Muscle of leg (tissue), 3 donors: ENCODE measurements at regions not wholly inside any gene's neighbourhood (a gene's known extent, or its start where the extent isn't known, plus 50 kb on each side); places are given as distances from the start of the nearest gene placed in this dataset.

Experiments
- DNase-seq: peaks from one replicate; pipeline ENCODE4 v3.0.0; 2013
- H3K27ac ChIP-seq: one replicate; pipeline ENCODE4 v1.5.1; 2013; ENCODE audit warnings: mild to moderate bottlenecking, low read length, control low read depth
- H3K27me3 ChIP-seq: one replicate; pipeline ENCODE4 v1.6.1; 2013; ENCODE audit warnings: low read length; ENCODE audit not compliant: control insufficient read depth, insufficient read depth
- H3K36me3 ChIP-seq: one replicate; pipeline ENCODE4 v1.6.1; 2013; ENCODE audit warnings: low read length; ENCODE audit not compliant: control insufficient read depth, insufficient read depth
- H3K4me1 ChIP-seq: one replicate; pipeline ENCODE4 v1.6.1; 2013; ENCODE audit warnings: low read length; ENCODE audit not compliant: control insufficient read depth, insufficient read depth
- H3K4me3 ChIP-seq: one replicate; pipeline ENCODE4 v1.5.1; 2013; ENCODE audit warnings: low read length, control low read depth
- H3K9me3 ChIP-seq: replicated peaks from 2 replicates; pipeline ENCODE4 v1.6.1; 2013; ENCODE audit warnings: low read depth, low read length; ENCODE audit not compliant: control insufficient read depth
- WGBS: methylation state at CpG from one replicate; pipeline ENCODE4 v1.1.5; 2013; ENCODE audit warnings: missing lambda C conversion rate; ENCODE audit not compliant: insufficient coverage; 5-methylcytosine and 5-hydroxymethylcytosine counted together

DNA sequence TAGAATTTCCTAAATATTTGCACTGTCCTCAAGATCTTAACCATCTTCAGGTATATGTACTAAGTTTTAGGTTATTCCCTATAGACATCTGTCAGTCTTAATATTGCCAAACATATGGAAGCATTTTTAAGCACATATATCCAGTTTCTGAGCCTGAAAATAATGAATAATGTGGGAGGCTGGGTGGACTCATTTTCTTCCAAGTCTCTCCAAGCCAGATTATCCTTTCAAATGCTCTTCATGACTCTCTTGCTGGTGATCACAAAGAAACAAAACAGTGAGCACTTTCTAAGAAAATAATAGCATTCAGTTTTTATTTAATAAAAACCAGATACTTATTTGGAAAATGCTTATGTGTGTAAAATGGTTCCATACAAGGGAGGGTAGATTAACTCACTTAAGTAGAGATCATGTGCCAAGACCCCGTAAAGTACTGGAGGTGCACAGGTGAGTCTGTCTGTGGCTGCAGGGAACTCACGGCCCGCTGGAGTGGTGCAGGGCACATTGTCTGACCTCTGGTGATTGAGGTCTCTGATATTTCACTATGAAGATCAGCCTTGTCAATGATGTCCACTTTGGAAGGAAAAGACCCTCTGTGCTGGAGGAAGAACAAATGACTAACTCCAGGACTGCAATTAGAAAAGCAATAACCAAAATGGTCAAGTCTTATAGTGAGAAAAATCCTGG is 161.6 kb downstream of the TMEM18 start:
- Histone ChIP-seq H3K4me3 (no peak overlapping the region), H3K27me3 (no peaks in the 10 kb centered on the region), H3K36me3 (no peaks in the 10 kb centered on the region), H3K9me3 (peaks cover 2% of the 10 kb centered on the region), H3K27ac (no peak overlapping the region), H3K4me1 (no peaks in the 10 kb centered on the region)
- DNase-seq: peak; percentile 72
- 40% methylated on average over 3 of the region's 3 CpGs for WGBS

DNA sequence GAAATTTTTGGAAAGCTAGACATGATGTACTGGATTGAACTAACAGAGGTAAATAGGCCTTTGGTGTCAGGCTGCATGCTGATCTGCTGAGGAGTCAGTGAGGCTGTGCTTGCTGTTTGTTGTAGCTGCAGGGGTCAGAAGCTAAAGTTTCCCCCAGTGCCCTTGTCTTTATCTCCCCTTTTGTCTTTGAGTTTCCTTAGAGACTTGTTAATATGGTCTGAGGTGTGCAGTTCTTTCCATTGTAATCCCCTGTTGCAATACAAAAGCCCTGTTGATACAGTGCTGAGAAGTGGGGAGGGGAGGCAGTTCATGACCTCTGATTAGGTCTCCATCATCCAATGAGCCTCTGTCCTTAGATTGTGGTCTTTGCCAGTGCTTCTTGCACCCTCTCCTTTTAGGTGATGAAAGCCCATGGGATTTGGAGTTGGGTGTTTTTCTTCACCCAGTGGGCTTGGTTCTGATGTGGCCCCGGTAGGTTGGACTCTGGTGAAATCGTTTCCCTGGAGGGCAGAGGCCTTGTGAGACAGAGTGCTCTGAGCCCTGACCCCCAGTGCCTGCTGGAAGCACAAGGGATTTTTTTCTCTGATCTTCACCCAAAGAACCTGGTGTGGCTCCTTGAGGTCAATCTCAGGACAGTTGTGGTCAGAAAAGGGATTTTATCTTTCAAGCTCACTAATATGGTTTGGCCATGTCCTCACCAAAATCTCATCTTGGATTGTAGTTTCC is 163.1 kb downstream of the TMEM18 start:
- H3K4me1 ChIP-seq: no peaks in the 10 kb centered on the region
- no peak overlapping the region for H3K27ac ChIP-seq
- DNase-seq: no peak
- H3K4me3 ChIP-seq: no peak overlapping the region
- H3K36me3 ChIP-seq: no peaks in the 10 kb centered on the region
- no peaks in the 10 kb centered on the region for H3K27me3 ChIP-seq
- peaks cover 8% of the 10 kb centered on the region for H3K9me3 ChIP-seq
- WGBS: 70% methylated on average over 2 of the region's 2 CpGs

DNA sequence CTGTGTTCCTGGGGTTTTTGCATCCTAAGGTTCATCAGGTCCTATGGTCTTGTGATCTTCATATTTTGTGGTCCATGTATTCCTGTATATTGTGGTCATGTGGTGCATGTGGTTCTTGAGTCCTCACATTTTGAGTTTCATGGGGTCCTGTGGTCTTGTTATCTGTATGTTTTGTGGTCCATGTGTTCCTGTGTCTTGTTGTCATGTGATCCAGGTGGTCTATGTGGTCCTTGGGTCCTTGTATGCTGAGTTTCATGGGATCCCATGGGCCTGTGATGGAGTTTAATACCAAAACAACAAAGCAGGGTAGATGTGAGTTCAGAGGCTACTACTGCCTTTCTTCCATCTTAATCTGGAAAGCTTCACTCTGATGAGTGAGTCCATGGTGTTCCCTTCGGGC is 166.4 kb downstream of the TMEM18 start:
- peaks cover 3% of the 10 kb centered on the region for H3K27me3 ChIP-seq

DNA sequence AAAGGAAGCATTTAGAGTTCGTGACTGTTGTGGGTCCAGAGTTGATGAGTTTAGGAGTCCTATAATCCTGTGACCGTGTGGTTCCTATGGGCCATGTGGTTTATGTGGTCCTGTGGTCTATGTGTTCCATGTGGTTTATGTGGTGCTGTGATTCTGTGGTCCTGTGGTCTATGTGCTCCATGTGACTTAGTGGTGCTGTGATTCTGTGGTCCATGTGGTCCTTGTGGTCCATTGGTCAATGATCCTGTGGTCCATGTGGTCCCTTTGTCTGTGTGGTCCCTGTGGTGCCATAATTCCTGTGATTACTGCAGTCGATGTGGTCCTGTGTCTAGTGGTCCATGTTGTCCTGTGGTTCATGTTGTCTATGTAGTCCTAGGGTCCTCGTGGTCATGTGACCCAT is 167.3 kb downstream of the TMEM18 start:
- DNase-seq: no peak
- 89% methylated on average over 4 of the region's 4 CpGs for WGBS
- H3K27me3 ChIP-seq: peaks cover 3% of the 10 kb centered on the region
- no peaks in the 10 kb centered on the region for H3K36me3 ChIP-seq
- no peaks in the 10 kb centered on the region for H3K4me1 ChIP-seq
- H3K9me3 ChIP-seq: peaks cover 8% of the 10 kb centered on the region
- no peak overlapping the region for H3K4me3 ChIP-seq
- no peak overlapping the region for H3K27ac ChIP-seq

More for the DNA sequence above, 166.4 kb downstream of the TMEM18 start:
- WGBS: 83% methylated on average over 1 of the region's 1 CpG
- DNase-seq: no peak
- peaks cover 8% of the 10 kb centered on the region for H3K9me3 ChIP-seq
- no peaks in the 10 kb centered on the region for H3K4me1 ChIP-seq
- H3K27ac ChIP-seq: no peak overlapping the region
- no peak overlapping the region for H3K4me3 ChIP-seq
- no peaks in the 10 kb centered on the region for H3K36me3 ChIP-seq

DNA sequence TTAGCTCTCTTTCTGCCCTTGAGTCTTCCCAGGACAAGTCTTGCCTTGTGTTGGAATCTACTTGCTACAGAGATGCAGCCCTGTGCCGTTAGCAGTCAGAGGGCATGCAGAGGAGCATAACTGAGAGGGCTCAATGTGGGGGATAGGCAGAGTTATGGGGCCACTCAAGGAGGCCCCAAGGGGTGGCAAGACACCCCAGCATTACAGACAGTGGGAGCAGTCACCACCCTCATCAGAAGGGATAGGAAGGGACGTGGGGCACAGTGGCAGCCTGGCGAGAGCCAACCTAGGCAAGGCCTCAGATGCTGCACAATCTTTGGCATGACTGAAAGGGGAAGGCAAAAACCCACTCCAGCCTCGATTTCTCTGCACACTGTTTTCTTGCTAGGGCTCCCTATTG is 169.1 kb downstream of the TMEM18 start:
- H3K36me3 ChIP-seq: no peaks in the 10 kb centered on the region
- 89% methylated on average over 4 of the region's 4 CpGs for WGBS
- peaks cover 3% of the 10 kb centered on the region for H3K27me3 ChIP-seq

DNA sequence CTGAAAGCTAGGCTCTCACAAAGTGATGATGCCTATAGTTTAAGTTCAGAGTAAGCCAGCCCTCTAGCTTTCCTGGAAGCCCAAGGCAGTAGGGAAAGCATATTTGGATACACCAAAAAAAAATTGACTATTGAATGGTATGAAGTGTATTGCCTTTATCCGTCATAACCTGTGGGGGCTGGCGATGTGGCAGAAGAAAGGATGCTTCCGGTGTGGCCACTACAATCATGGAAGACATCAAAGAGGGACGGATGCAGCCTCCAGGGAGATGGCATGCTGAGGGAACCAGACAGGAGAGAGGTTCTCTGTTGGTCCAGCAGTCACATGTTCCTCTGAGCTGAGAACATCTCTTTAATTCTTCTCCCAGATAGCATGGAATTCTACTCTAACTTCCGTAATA is 170.3 kb downstream of the TMEM18 start:
- Histone ChIP-seq H3K27me3 (peaks cover 3% of the 10 kb centered on the region), H3K4me3 (no peak overlapping the region), H3K36me3 (no peaks in the 10 kb centered on the region), H3K9me3 (peaks cover 8% of the 10 kb centered on the region), H3K4me1 (no peaks in the 10 kb centered on the region), H3K27ac (no peak overlapping the region)
- no peak for DNase-seq
- 78% methylated on average over 4 of the region's 5 CpGs for WGBS

More for the DNA sequence above, 169.1 kb downstream of the TMEM18 start:
- DNase-seq: no peak
- no peak overlapping the region for H3K27ac ChIP-seq
- H3K4me1 ChIP-seq: no peaks in the 10 kb centered on the region
- peaks cover 8% of the 10 kb centered on the region for H3K9me3 ChIP-seq
- H3K4me3 ChIP-seq: no peak overlapping the region

DNA sequence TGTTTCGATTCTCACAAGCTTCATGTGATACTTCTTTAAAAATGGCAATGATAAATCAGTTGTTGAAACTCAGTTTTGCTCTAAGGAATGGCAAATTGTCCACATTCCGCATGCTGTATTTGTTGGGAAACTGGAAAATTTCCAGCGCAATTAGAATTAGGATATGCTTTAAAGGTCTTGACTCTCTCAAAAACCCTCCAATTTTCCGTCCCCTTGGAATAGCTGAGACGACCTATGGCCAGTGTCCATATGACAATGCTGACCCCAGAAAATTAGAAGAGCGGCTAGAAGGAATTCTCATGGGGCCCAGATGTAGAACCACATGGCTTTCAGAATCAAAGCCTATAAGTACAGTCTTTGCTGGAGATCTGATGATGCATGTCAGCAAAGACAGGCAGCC is 170.8 kb downstream of the TMEM18 start:
- Histone ChIP-seq H3K4me1 (no peaks in the 10 kb centered on the region), H3K27ac (no peak overlapping the region), H3K27me3 (peaks cover 3% of the 10 kb centered on the region), H3K4me3 (no peak overlapping the region), H3K9me3 (peaks cover 8% of the 10 kb centered on the region), H3K36me3 (no peaks in the 10 kb centered on the region)
- DNase-seq: peak; percentile 68
- WGBS: 33% methylated on average over 1 of the region's 6 CpGs

DNA sequence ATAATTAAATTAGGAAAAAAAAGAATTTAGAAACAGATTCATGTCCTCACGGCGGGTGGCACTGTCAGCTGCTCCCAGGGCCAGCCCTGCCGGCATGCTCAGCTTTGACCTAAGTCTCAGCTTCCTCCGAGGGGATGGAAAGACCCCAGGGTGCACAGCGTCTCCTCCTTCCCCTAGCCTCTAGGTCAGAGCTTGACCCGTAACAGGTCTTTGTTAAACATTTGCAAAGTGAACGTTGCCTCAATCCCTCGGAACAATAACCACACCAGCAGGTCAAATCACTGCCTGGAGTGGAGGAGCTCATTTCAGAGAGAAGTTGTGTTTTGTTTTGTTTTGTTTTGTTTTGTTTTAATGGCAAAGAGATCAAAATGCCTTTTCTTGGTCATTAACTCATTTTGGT is 171.3 kb downstream of the TMEM18 start:
- no peak overlapping the region for H3K4me3 ChIP-seq
- peaks cover 3% of the 10 kb centered on the region for H3K27me3 ChIP-seq
- H3K27ac ChIP-seq: no peak overlapping the region
- no peak for DNase-seq
- peaks cover 8% of the 10 kb centered on the region for H3K9me3 ChIP-seq
- no peaks in the 10 kb centered on the region for H3K36me3 ChIP-seq
- no peaks in the 10 kb centered on the region for H3K4me1 ChIP-seq
- 36% methylated on average over 4 of the region's 8 CpGs for WGBS

DNA sequence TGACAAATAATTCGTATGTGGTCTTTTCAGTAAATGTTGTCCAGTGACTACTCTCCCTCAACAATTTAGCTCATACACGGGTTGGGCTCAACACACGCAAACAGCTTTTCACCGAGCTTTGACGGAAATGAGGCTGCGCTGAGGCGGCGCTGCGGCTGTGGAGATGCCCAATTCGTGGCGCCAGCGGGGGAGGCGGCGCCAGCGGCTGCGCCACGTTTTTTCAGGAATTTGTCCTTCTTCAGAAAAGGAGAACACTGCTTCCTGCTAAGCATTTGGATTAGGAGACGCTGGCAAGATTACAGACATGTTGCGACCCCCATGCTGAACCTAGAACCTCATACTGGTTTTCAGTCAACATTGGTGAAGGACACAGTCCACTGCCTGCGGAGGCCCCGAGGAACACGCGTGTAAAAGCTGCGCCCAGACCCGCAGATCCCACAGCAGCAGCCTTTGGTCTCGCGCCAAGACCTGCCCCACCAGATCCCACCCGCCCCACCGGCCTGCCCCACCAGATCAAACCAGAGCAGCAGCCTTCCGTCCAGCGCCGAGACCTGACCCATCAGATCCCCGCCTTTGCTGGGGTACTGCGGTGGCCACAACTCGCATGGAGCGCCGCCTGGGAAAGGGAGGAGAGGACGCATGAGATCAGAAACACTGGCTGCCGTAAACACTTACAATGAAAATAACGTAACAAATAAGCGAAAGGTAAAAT is 173.8 kb downstream of the TMEM18 start:
- Histone ChIP-seq H3K4me3 (no peak overlapping the region), H3K9me3 (no peaks in the 10 kb centered on the region), H3K27me3 (peaks cover 3% of the 10 kb centered on the region), H3K4me1 (no peaks in the 10 kb centered on the region), H3K36me3 (no peaks in the 10 kb centered on the region), H3K27ac (no peak overlapping the region)
- WGBS: 95% methylated on average over 40 of the region's 41 CpGs
- DNase-seq: no peak

DNA sequence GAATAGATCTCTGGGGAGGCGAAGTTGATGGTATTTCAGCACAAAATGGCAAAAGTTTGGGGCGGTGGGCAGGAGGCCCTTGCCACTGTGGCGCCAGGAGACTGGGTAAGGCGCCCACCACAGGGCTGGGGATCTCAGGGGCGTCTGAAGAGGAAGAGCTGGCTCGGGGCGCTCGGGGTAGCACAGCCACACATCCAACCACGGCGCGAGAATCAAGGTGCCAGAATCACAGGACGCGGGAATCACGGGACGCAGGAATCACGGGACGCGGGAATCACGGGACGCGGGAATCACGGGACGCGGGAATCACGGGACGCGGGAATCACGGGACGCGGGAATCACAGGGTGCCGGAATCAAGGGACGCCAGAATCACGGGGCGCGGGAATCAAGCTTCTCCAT is 174.4 kb downstream of the TMEM18 start:
- H3K27ac ChIP-seq: no peak overlapping the region
- WGBS: 95% methylated on average over 31 of the region's 35 CpGs
- H3K27me3 ChIP-seq: no peaks in the 10 kb centered on the region

More for the DNA sequence above, 174.4 kb downstream of the TMEM18 start:
- DNase-seq: no peak
- H3K36me3 ChIP-seq: no peaks in the 10 kb centered on the region
- no peak overlapping the region for H3K4me3 ChIP-seq
- H3K4me1 ChIP-seq: no peaks in the 10 kb centered on the region
- H3K9me3 ChIP-seq: no peaks in the 10 kb centered on the region
